ENCODE measurements at regions not wholly inside any gene's neighbourhood (a gene's known extent, or its start where the extent isn't known, plus 50 kb on each side); places are given as distances from the start of the nearest gene placed in this dataset.

- peaks cover 4% of the 10 kb centered on the region for H3K4me1 ChIP-seq (ENCODE audit: control insufficient read depth, insufficient read depth, low read length)
- no peaks in the 10 kb centered on the region for H3K27me3 ChIP-seq (ENCODE audit: control insufficient read depth, insufficient read depth, low read length)
- no CpG with 5 or more reads among the region's 1 CpG for WGBS (ENCODE audit: insufficient coverage, insufficient read length)
- no peaks in the 10 kb centered on the region for H3K36me3 ChIP-seq (ENCODE audit: control insufficient read depth, insufficient read depth, low read length)
- H3K9me3 ChIP-seq (ENCODE audit: control insufficient read depth, insufficient read depth, low read length), result no peaks in the 10 kb centered on the region
- H3K27ac ChIP-seq (ENCODE audit: low read length), result no peak overlapping the region
- H3K4me3 ChIP-seq (ENCODE audit: low read length), result no peak overlapping the region
- no peak for DNase-seq (ENCODE audit: low read depth, low spot score)
These were observed 158.6 kb upstream of the SDK2 start for GRCh38 chr17:73802871-73803270.

DNA sequence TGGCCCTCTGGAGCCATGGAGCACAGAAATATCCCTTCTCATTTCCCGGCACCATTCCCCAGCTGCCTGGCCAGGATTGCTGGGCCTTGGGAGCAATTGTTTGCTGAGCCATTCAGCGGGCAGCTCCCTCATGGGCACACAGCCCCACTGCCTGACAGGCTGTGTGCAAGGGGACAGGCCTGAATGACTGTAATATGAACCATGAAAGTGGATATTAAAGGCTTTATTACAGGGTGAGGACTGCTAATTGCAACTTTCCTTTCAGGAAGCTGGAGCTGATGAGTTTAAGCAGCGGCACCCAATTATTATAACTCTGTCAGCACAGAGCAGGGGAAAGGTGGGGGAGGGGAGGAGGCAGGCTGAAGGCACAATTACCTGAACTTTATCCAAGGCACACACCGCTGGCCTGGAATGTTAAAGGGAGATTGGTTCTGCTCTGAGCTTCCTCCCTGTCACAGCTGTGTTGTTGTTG is 159.8 kb upstream of the SDK2 start:
- Histone ChIP-seq H3K9me3 (ENCODE audit: control insufficient read depth, insufficient read depth, low read length) (no peaks in the 10 kb centered on the region), H3K36me3 (ENCODE audit: control insufficient read depth, insufficient read depth, low read length) (no peaks in the 10 kb centered on the region), H3K4me3 (ENCODE audit: low read length) (no peak overlapping the region), H3K27me3 (ENCODE audit: control insufficient read depth, insufficient read depth, low read length) (no peaks in the 10 kb centered on the region), H3K4me1 (ENCODE audit: control insufficient read depth, insufficient read depth, low read length) (peaks cover 4% of the 10 kb centered on the region), H3K27ac (ENCODE audit: low read length) (no peak overlapping the region)
- no CpG with 5 or more reads among the region's 4 CpGs for WGBS (ENCODE audit: insufficient coverage, insufficient read length)
- no peak for DNase-seq (ENCODE audit: low read depth, low spot score)

- no peaks in the 10 kb centered on the region for H3K9me3 ChIP-seq (ENCODE audit: control insufficient read depth, insufficient read depth, low read length)
- H3K4me3 ChIP-seq (ENCODE audit: low read length), result no peak overlapping the region
- peaks cover 4% of the 10 kb centered on the region for H3K4me1 ChIP-seq (ENCODE audit: control insufficient read depth, insufficient read depth, low read length)
- DNase-seq (ENCODE audit: low read depth, low spot score), result no peak
- H3K27ac ChIP-seq (ENCODE audit: low read length), result no peak overlapping the region
- no CpG with 5 or more reads among the region's 1 CpG for WGBS (ENCODE audit: insufficient coverage, insufficient read length)
- no peaks in the 10 kb centered on the region for H3K36me3 ChIP-seq (ENCODE audit: control insufficient read depth, insufficient read depth, low read length)
- H3K27me3 ChIP-seq (ENCODE audit: control insufficient read depth, insufficient read depth, low read length), result no peaks in the 10 kb centered on the region
These were observed 162.5 kb upstream of the SDK2 start for GRCh38 chr17:73806768-73807167.

- H3K36me3 ChIP-seq (ENCODE audit: control insufficient read depth, insufficient read depth, low read length), result no peaks in the 10 kb centered on the region
- no peak overlapping the region for H3K4me3 ChIP-seq (ENCODE audit: low read length)
- no peak overlapping the region for H3K27ac ChIP-seq (ENCODE audit: low read length)
- H3K4me1 ChIP-seq (ENCODE audit: control insufficient read depth, insufficient read depth, low read length), result peaks cover 5% of the 10 kb centered on the region; the same call in 1 of the 2 replicates
- no peaks in the 10 kb centered on the region for H3K27me3 ChIP-seq (ENCODE audit: control insufficient read depth, insufficient read depth, low read length)
- no peaks in the 10 kb centered on the region; the same call in 1 of the 2 replicates for H3K9me3 ChIP-seq (ENCODE audit: control insufficient read depth, insufficient read depth, low read length)
- DNase-seq (ENCODE audit: low read depth, low spot score), result no peak
- WGBS (ENCODE audit: insufficient coverage, insufficient read length), result no CpG with 5 or more reads among the region's 5 CpGs
These were observed 169.0 kb upstream of the SDK2 start for GRCh38 chr17:73813201-73813600.

- no peak for DNase-seq (ENCODE audit: low read depth, low spot score)
- WGBS (ENCODE audit: insufficient coverage, insufficient read length), result no CpG with 5 or more reads among the region's 7 CpGs
- Histone ChIP-seq H3K4me1 (ENCODE audit: control insufficient read depth, insufficient read depth, low read length) (peaks cover 5% of the 10 kb centered on the region; the same call in 1 of the 2 replicates), H3K27ac (ENCODE audit: low read length) (no peak overlapping the region), H3K4me3 (ENCODE audit: low read length) (no peak overlapping the region), H3K27me3 (ENCODE audit: control insufficient read depth, insufficient read depth, low read length) (no peaks in the 10 kb centered on the region), H3K36me3 (ENCODE audit: control insufficient read depth, insufficient read depth, low read length) (no peaks in the 10 kb centered on the region), H3K9me3 (ENCODE audit: control insufficient read depth, insufficient read depth, low read length) (peaks cover under 1% of the 10 kb centered on the region)
These were observed 169.8 kb upstream of the SDK2 start for GRCh38 chr17:73814075-73814474.

GRCh38 chr17:73815474-73815873 is 171.2 kb upstream of the SDK2 start:
- DNase-seq (ENCODE audit: low read depth, low spot score), result no peak
- Histone ChIP-seq H3K4me3 (ENCODE audit: low read length) (no peak overlapping the region), H3K27ac (ENCODE audit: low read length) (no peak overlapping the region), H3K9me3 (ENCODE audit: control insufficient read depth, insufficient read depth, low read length) (peaks cover 2% of the 10 kb centered on the region), H3K27me3 (ENCODE audit: control insufficient read depth, insufficient read depth, low read length) (no peaks in the 10 kb centered on the region), H3K4me1 (ENCODE audit: control insufficient read depth, insufficient read depth, low read length) (peaks cover 5% of the 10 kb centered on the region; the same call in 1 of the 2 replicates), H3K36me3 (ENCODE audit: control insufficient read depth, insufficient read depth, low read length) (no peaks in the 10 kb centered on the region)
- no CpG with 5 or more reads among the region's 5 CpGs for WGBS (ENCODE audit: insufficient coverage, insufficient read length)

GRCh38 chr17:73819440-73820395 is 175.5 kb upstream of the SDK2 start:
- no CpG with 5 or more reads among the region's 19 CpGs for WGBS (ENCODE audit: insufficient coverage, insufficient read length)

DNA sequence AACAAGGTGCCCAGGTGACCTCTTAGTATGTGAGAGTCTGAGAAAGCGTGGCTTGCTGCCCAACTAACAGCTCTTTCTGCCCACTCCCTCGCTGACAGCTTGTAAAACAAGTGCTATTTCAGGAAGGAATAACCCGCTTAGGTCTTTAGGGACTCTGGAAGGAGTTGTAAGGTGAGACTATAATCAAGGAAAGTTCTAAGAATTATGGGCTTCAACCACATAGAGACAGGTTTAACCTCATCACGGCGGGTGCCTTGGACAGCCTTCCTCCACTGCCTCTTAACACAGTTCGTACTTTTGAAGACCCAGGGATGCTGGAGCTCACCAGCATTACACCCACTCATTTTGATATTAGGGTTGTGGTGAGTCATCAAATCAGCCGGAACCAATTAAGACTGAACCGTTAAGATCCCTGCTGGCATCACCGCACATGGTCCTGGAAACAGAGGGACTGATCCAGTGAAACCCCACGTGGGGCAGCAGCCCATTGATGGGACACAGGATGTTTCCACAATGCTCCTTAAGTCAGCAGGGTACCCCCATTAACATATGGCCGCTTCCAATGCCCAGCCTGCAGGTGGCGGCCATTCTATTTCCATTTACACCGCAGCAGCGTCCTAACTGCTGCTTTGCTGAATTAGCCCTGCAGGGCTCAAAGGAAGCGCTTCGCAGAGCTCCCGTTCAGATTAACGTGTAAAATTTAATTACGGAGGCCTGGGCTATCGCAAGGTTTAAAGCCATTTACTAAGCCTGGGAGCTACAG is 176.6 kb upstream of the SDK2 start:
- peak; percentile 67 for DNase-seq (ENCODE audit: low read depth, low spot score)
- no peaks in the 10 kb centered on the region for H3K36me3 ChIP-seq (ENCODE audit: control insufficient read depth, insufficient read depth, low read length)
- no peak overlapping the region for H3K4me3 ChIP-seq (ENCODE audit: low read length)
- no peaks in the 10 kb centered on the region; the same call in 1 of the 2 replicates for H3K27me3 ChIP-seq (ENCODE audit: control insufficient read depth, insufficient read depth, low read length)
- WGBS (ENCODE audit: insufficient coverage, insufficient read length), result no CpG with 5 or more reads among the region's 20 CpGs
- H3K27ac ChIP-seq (ENCODE audit: low read length), result no peak overlapping the region
- H3K4me1 ChIP-seq (ENCODE audit: control insufficient read depth, insufficient read depth, low read length), result no peaks in the 10 kb centered on the region
- H3K9me3 ChIP-seq (ENCODE audit: control insufficient read depth, insufficient read depth, low read length), result peaks cover 2% of the 10 kb centered on the region; the same call in 1 of the 2 replicates

More at GRCh38 chr17:73819440-73820395, 175.5 kb upstream of the SDK2 start:
- Histone ChIP-seq H3K27ac (ENCODE audit: low read length) (no peak overlapping the region), H3K4me3 (ENCODE audit: low read length) (no peak overlapping the region), H3K4me1 (ENCODE audit: control insufficient read depth, insufficient read depth, low read length) (peaks cover 4% of the 10 kb centered on the region; the same call in 1 of the 2 replicates), H3K9me3 (ENCODE audit: control insufficient read depth, insufficient read depth, low read length) (peaks cover 2% of the 10 kb centered on the region; the same call in 1 of the 2 replicates), H3K27me3 (ENCODE audit: control insufficient read depth, insufficient read depth, low read length) (no peaks in the 10 kb centered on the region; the same call in 1 of the 2 replicates), H3K36me3 (ENCODE audit: control insufficient read depth, insufficient read depth, low read length) (no peaks in the 10 kb centered on the region)
- DNase-seq (ENCODE audit: low read depth, low spot score), result no peak

GRCh38 chr17:73821665-73822064 is 177.4 kb upstream of the SDK2 start:
- no CpG with 5 or more reads among the region's 2 CpGs for WGBS (ENCODE audit: insufficient coverage, insufficient read length)
- no peak for DNase-seq (ENCODE audit: low read depth, low spot score)
- H3K27me3 ChIP-seq (ENCODE audit: control insufficient read depth, insufficient read depth, low read length), result no peaks in the 10 kb centered on the region; the same call in 1 of the 2 replicates
- H3K4me1 ChIP-seq (ENCODE audit: control insufficient read depth, insufficient read depth, low read length), result no peaks in the 10 kb centered on the region
- peaks cover 2% of the 10 kb centered on the region; the same call in 1 of the 2 replicates for H3K9me3 ChIP-seq (ENCODE audit: control insufficient read depth, insufficient read depth, low read length)
- H3K36me3 ChIP-seq (ENCODE audit: control insufficient read depth, insufficient read depth, low read length), result no peaks in the 10 kb centered on the region
- no peak overlapping the region for H3K27ac ChIP-seq (ENCODE audit: low read length)
- no peak overlapping the region for H3K4me3 ChIP-seq (ENCODE audit: low read length)

DNA sequence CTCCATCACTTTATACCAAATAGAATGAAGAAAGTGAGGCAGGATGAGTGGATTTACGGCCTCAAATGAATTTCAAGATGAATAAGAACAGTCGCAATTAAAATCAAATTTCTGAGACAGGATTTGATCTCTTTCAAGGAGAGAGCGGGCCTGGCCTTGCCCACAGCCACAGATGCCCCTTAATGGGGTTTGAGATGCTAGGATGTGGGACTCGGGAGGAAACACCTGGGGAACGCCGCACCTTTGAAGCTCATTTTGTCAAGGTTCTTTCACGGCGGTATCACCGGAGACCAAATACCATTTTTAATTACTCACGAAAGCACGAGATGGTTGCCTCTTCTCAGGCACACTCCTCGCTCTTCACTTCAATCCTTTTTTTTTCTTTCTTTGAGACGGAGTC is 178.1 kb upstream of the SDK2 start:
- H3K36me3 ChIP-seq (ENCODE audit: control insufficient read depth, insufficient read depth, low read length), result no peaks in the 10 kb centered on the region
- 0 out of 2 replicates have a peak, but pooled peaks cover 2% of the 10 kb centered on the region for H3K4me1 ChIP-seq (ENCODE audit: control insufficient read depth, insufficient read depth, low read length)
- no peak overlapping the region for H3K27ac ChIP-seq (ENCODE audit: low read length)
- WGBS (ENCODE audit: insufficient coverage, insufficient read length), result no CpG with 5 or more reads among the region's 13 CpGs
- H3K4me3 ChIP-seq (ENCODE audit: low read length), result no peak overlapping the region
- H3K27me3 ChIP-seq (ENCODE audit: control insufficient read depth, insufficient read depth, low read length), result no peaks in the 10 kb centered on the region; the same call in 1 of the 2 replicates
- H3K9me3 ChIP-seq (ENCODE audit: control insufficient read depth, insufficient read depth, low read length), result peaks cover 2% of the 10 kb centered on the region; the same call in 1 of the 2 replicates
- DNase-seq (ENCODE audit: low read depth, low spot score), result no peak

Measured in iPS DF 6.9 (cell line).